NOMO-1 treated with DMSO at 0.1 percent for 48 hours (cell line): ENCODE measurements at regions not wholly inside any gene's neighbourhood (a gene's known extent, or its start where the extent isn't known, plus 50 kb on each side); places are given as distances from the start of the nearest gene placed in this dataset.
"Not testable (repeated sequence)": the region's sequence is repeated elsewhere in the genome, so short reads cannot be mapped to it uniquely, and the experiment has no call there.

Experiments
- DNase-seq: peaks from one replicate; lab custom pipeline; 2025; ENCODE audit not compliant: unreplicated experiment; lab: John Stamatoyannopoulos, UW

GRCh38 chr7:110187877-110188554 is 902.9 kb upstream of the LRRN3 start:
- no peak for DNase-seq

GRCh38 chr7:110204527-110204926 is 886.4 kb upstream of the LRRN3 start:
- DNase-seq, result no peak

GRCh38 chr7:110205899-110206298 is 885.0 kb upstream of the LRRN3 start:
- DNase-seq, result no peak

- DNase-seq, result no peak
Measured at GRCh38 chr7:110209884-110210283, 881.0 kb upstream of the LRRN3 start.

- no peak for DNase-seq
Measured at GRCh38 chr7:110210941-110211608, 879.9 kb upstream of the LRRN3 start.

GRCh38 chr7:110224643-110225042 is 866.3 kb upstream of the LRRN3 start:
- no peak for DNase-seq

- no peak for DNase-seq
Measured at GRCh38 chr7:110246118-110246517, 844.8 kb upstream of the LRRN3 start.

- no peak for DNase-seq
Measured at GRCh38 chr7:110253093-110253492, 837.8 kb upstream of the LRRN3 start.

GRCh38 chr7:110257673-110258072 is 833.3 kb upstream of the LRRN3 start:
- DNase-seq, result no peak

GRCh38 chr7:110262251-110262650 is 828.7 kb upstream of the LRRN3 start:
- no peak for DNase-seq

GRCh38 chr7:110264288-110264687 is 826.6 kb upstream of the LRRN3 start:
- DNase-seq, result no peak

GRCh38 chr7:110281362-110281761 is 809.6 kb upstream of the LRRN3 start:
- DNase-seq, result no peak

GRCh38 chr7:110283056-110283455 is 807.9 kb upstream of the LRRN3 start:
- no peak for DNase-seq

GRCh38 chr7:110291430-110291829 is 799.5 kb upstream of the LRRN3 start:
- no peak for DNase-seq

GRCh38 chr7:110296321-110296720 is 794.6 kb upstream of the LRRN3 start:
- DNase-seq, result no peak

GRCh38 chr7:110307776-110308175 is 783.2 kb upstream of the LRRN3 start:
- DNase-seq, result no peak

- no peak for DNase-seq
Measured at GRCh38 chr7:110308791-110309190, 782.1 kb upstream of the LRRN3 start.

- DNase-seq, result no peak
Measured at GRCh38 chr7:110309941-110310340, 781.0 kb upstream of the LRRN3 start.

- DNase-seq, result no peak
Measured at GRCh38 chr7:110311556-110311955, 779.4 kb upstream of the LRRN3 start.

GRCh38 chr7:110317541-110318265 is 773.2 kb upstream of the LRRN3 start:
- no peak for DNase-seq

- not testable (repeated sequence) for DNase-seq
Measured at GRCh38 chr7:110320285-110320684, 770.6 kb upstream of the LRRN3 start.

GRCh38 chr7:110322796-110323195 is 768.1 kb upstream of the LRRN3 start:
- DNase-seq, result no peak
